ENCODE measurements at regions not wholly inside any gene's neighbourhood (a gene's known extent, or its start where the extent isn't known, plus 50 kb on each side); places are given as distances from the start of the nearest gene placed in this dataset.
"Not testable (repeated sequence)": the region's sequence is repeated elsewhere in the genome, so short reads cannot be mapped to it uniquely, and the experiment has no call there.

- no peak for FAIRE-seq
These were observed 91.4 kb upstream of the GSE1 start for GRCh38 chr16:85521552-85522307.

- no peak for FAIRE-seq
These were observed 90.7 kb upstream of the GSE1 start for GRCh38 chr16:85522308-85522841.

DNA sequence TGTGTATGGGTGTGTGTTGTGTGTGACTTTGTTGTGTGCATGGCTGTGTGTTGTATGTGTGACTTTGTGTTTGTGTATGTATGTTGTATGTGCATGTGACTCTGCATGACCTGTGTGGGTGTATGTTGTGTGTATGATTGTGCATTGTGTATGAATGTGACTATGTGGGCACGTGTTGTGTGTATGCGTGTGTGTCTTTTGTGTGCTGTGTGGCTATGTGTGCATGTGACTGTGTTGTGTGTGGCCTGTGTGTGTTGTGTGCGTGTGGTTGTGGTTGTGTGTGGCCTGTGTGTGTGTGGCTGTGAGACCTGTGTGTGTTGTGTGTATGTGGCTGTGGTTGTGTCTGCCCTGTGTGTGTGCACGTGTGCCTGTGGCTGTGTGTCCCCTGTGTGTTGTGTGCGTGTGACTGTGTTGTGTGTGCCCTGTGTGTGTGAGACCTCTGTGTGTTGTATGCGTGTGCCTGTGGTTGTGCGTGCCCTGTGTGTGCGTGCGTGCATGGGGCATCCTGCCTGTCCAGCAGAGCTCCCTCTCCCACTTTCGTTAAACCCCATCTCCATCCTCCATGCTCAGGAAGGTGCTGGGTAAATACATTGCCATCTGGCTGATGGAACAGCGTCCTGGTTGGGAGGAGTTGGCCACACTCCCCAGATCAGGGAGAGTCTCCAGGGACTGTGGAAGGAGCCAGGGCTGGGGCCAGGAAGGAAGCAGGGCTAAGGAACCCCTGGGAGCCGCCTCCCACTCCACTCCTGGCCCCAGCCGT, 90.1 kb upstream of the GSE1 start:
- FAIRE-seq: no peak

DNA sequence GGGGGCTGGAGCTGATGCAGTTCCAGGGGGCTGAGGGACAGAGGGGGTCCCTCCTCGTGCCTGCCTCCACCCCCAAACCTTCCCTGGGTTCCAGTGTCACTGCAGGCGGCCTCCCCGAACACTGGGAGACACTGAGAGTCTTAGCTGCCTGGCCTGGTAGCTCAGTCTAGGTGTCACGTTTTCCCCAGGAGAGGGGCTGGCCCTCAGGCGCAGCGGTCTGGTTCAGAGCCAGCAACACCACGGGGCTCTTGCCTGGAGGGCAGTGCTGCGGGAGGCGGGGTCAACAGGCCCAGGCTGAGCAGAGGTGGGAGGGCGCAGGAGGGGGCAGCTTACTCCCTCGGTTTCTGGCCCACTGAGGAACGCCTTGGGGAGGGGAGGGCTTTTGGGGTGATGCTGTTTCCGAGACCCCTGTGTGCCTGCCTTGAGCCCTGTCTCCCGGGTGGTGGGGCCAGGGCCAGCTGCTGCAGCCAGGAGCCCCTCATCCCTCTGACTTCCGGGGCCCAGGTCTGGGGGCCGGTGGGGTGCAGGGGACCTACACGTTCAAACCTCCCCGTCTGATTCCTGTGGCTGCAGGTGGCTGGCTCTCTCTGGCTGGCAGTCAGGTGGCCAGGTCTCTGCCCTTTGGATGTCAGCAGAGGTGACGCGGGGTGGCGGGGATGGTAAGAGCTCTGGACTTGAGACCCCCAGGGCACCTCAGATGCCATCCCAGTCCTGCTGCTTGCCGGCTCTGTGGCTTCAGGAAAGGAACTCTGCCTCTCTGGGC, 89.3 kb upstream of the GSE1 start:
- FAIRE-seq: no peak

GRCh38 chr16:85524365-85524629, 88.8 kb upstream of the GSE1 start:
- no peak for FAIRE-seq

DNA sequence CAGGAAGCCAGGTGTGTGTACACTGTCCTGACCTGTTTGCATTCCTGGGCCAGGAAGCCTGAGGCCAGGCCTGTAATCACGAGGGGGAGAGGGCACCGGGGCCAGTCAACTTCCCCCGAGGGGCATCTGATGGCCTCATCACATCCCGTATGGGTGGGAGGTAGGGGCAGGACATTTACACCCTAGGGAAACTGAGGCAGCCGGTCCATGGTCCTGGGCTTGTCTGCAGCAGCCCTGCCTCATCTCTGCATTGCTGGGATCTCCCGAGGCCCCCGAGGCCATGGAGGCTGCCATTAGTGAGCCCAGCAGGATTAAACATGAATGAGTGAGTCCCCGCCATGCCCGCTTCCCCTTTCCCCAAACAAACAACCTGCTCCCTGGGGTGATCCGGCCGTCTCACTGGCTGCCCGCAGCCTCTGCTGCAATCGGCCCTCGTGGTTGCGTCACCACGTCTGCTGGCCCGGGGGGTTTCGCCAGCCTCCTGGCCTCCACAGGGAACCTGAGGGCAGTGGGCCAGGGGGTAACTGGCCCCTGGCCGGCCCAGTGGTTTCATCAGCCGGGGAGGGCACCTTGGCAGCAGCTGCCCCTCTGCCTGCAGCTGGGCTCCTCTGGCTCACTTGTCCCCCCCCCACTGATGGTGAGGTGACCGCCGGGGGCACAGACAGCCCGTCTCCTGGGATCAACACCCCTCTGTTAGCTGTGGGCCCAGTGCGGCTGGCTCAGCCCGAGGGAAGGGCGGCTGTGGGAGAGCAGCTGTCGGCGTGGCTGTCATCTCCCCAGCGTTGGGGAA, 88.3 kb upstream of the GSE1 start:
- no peak for FAIRE-seq

DNA sequence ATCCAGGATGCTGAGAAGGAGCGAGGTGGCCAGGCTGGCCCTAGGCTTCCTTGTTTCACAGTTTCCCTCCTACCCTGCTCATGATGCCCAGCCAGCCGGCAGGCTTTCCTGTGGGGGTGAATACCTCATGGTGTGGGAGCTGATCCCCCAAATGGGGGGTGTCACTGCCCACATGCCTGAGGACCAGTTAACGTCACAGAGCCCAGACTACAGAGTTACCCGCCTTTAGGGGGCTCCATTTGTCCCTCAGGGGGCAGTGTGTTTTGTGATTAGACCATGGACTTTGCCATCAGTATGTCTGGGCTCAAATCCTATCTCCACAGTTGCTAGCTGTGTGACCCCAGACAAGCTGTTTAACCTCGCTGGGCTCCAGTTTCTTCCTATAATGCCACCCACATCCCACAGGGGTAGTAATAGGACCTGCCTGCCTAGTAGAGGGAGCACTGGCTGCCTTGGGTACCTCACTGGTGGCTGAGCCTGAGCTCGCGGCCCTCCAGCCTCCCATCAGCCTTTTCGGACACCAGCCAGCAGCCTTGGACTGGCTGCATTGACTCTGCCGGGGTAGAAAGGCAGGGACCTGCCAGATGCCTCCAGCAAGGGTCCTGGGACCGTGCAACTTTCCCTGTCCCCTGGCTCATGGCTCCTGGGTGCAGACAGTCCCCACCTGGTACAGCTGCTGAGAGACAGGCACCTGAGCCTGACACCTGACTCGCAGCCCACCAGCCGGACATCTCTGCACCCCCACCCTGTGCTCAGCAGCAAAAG, 87.5 kb upstream of the GSE1 start:
- FAIRE-seq: no peak

DNA sequence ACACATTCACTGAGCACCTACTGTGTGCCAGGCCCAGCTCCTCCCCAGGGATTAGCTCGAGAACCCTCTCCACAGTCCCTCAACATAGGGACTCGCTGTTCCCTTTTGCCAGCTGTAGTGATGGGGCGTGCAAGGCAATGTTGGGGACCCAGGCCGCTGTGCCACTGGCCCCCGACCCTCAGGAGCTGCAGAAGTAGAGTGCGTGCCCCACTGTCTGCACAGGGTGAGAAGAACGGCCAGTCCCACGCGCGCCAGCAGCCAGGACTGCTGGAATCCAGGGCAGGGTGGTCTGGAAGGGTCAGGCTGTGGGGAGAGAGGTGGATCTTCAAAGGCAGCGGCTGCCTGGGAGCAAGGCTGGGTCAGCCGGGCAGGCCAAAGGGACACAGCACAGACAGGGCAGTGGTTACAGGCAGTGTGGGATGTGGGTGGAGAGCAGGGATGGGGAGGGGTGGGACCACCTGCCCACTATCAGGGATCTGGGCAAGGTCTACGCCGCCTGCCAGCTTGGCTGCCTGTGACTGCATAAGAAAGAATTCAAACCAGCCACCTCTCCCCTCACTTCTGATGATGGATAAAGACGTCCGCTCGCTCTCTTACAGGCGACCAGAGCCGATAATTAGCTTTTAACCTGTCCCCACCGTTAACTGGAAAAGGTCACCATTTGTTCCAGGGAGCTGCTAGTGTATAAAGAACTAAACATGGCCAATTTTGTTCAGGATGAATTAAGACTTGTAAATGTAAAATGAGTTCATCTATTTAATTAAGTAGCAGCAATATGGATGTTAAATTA, 86.7 kb upstream of the GSE1 start:
- FAIRE-seq: no peak

DNA sequence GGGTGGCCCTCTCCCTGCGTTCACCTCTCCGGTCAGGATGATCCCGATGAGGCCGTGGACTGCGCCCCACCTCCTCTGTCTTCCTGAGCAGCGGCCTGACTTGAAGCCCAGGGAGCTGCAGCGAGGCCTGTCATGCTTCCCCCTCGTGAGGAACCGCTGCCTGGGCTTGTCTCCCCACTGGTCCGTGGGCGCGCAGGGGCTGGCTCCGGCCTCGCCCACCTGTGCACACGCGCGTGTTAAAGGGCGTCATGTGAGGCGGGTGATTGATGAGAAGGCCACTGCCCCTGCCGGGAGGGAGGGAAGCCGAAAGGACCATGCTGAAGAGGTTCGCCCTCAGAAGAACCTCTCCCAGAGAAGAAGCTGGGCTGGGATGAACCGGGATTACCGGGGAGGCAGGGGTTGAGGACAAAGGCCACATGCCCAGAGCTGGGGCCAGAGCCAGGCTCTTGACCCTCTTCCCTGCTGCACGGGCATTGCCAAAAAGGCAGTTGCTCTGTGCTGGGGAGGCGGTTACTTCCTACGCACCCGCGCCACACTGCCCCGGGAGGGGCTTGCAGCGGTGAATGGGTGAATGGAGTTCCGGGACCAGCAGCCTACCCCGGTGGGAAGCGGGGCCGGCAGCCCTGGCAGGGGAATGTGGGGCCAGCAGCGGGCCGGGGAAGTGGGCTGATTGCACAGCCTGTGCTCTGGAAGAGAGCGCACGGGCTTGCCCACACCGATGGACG, 85.9 kb upstream of the GSE1 start:
- FAIRE-seq: no peak

GRCh38 chr16:85527767-85528297, 85.3 kb upstream of the GSE1 start:
- FAIRE-seq: no peak

DNA sequence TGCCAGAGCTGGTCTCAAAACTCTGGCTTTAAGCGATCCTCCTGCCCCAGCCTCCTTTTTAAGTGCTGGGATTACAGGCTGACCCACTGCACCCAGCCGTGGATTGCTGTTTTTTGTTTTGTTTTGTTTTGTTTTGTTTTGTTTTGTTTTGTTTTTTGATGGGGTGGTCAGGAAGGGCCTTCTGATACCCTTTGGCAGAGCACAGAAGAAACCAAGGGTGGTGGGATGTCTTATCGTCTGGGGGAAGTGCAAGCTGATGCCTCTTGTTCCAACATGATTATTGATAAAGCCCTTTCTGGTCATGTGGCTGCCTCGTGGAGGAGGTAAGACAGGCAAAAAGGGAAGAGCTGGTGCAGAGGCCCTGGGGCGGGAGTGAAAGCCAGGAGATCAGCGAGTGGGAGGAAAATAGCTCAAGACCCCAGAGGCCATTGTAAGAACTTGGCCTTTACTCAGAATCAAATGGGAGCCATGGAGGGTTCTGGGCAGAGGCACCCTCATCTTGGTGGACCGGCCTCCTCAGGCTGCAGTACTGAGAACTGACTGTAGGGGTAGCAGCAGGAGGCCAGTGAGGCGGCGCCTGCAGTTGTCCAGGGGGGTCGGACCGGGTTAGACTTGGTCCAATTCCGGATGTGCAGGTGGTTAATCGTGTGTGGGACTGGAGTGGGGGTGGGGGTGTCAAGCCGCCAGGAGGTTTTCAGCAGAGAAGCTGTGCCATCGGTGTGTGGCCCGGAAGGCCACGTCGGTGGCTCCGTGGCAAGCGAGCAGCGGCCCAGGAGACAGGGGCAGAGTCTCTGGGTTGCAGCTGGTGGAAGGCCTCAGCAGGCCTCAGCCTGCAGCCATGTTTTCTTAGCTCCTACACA, 84.4 kb upstream of the GSE1 start:
- no peak for FAIRE-seq

DNA sequence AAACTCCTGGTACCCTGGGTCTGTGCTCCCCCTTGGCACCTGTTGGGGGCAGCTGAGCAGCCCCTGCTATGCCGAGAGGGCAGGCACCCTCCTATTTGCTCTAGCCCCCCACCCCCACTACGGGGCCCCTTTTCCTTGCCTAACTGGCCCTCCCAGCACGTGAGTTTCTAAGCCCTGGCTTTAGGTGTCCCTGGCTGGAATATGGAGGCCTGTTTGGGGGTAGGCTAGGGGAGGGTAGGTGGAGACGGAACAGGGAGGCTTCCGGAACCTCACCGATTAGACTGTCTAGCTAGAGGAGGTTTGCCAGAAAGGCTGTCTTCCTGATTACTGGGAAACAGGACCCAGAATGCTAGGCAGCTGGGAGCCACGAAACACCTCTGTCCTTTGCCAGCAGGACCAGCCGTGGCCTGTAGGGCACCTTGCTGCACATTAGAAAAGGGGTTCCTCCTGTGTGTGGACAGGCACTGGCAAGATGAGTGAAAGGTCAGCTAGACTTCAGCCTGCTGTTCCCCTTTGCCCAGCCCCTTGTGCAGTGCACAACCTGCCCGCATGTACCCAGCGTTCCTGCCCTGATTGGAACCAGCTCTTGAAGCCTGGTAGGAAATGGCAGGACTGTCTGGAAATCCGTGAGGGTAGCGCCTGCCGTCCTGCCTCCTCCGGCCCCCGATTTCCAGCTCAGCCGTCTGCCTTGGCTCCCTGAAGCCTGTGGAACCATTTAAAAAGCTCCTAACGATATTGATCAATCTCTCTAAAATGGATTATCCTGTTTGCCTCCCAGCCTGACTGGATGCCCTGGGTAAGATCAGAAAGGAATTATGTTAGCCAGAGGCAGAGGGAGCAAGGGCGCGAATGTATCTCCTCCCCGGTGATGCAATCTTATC, 83.4 kb upstream of the GSE1 start:
- no peak for FAIRE-seq

DNA sequence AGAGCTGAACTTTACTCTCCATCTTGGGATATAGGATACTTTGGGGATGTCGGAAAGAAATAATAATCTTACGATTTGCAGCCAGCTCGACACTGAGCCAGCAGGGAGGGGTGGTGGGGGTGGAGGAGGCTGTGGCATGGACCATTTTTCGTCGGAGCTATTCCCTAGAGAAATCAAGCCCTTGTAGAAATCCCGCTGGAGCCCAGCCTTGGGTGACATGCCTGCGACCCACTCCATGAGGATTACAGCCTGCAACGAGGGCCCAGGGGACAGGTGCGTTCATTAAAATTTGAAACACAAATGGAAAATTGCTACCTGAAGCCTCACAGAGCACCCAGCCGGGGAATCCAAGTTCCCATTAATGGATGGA, 82.8 kb upstream of the GSE1 start:
- FAIRE-seq: no peak

- FAIRE-seq: no peak
These were observed 81.6 kb upstream of the GSE1 start for GRCh38 chr16:85531516-85531915.

DNA sequence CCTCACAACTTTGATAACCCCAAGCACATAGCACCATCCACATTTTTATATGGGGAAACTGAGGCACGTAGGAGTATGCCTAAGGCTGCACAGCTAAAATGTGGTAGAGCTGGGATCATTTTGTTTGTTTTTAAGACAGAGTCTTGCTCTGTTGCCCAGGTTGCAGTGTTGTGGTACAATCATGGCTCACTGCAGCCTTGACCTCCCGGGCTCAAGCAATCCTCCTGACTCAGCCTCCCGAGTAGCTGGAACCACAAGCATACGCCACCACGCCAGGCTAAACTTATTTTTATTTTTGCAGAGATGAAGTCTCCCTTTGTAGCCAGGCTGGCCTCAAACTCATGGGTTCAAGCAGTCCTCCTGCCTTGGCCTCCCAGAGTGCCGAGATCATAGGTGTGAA, 81.0 kb upstream of the GSE1 start:
- no peak for FAIRE-seq

- not testable (repeated sequence) for FAIRE-seq
These were observed 79.5 kb upstream of the GSE1 start for GRCh38 chr16:85533593-85533992.

- FAIRE-seq: no peak
These were observed 78.4 kb upstream of the GSE1 start for GRCh38 chr16:85534536-85535351.

Measured in islet of Langerhans (tissue), 1 donor.